Epithelial cell of proximal tubule (primary cell): ENCODE measurements at regions not wholly inside any gene's neighbourhood (a gene's known extent, or its start where the extent isn't known, plus 50 kb on each side); places are given as distances from the start of the nearest gene placed in this dataset.
"Not testable (repeated sequence)": the region's sequence is repeated elsewhere in the genome, so short reads cannot be mapped to it uniquely, and the experiment has no call there.

Source experiments
- DNase-seq: peaks from one replicate; pipeline ENCODE4 v3.0.0-alpha.2; 2011; ENCODE audit warnings: low read depth
- H3K4me3 ChIP-seq: 2 replicates; pipeline ENCODE4 v1.5.1; 2011; ENCODE audit warnings: low read depth, mild to moderate bottlenecking, low read length
- TF ChIP-seq, protein P1 (sequence below): conservative IDR thresholded peaks from 2 replicates; pipeline ENCODE4 v1.5.1; 2012; ENCODE audit warnings: low read depth, mild to moderate bottlenecking, low read length

DNA sequence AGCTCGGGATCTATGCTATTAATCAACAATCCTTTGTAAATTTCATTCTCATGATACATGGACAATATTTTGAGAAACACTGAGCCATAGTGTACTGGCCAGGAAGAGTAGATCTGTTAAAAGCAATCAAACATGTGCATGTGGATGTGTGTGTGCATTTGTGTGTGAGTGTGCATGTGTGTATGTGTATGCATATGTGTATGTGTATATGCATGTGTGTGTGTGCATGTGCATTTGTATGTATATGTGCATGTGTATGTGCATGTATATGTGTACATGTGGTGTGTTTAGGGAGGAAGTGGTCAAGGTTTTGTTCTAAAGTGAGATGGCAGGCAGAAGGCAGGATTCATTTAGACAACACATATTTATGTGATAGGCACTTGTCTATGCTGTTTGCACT is 623.8 kb downstream of the ADCYAP1 start:
- TF ChIP-seq, protein P1, sequence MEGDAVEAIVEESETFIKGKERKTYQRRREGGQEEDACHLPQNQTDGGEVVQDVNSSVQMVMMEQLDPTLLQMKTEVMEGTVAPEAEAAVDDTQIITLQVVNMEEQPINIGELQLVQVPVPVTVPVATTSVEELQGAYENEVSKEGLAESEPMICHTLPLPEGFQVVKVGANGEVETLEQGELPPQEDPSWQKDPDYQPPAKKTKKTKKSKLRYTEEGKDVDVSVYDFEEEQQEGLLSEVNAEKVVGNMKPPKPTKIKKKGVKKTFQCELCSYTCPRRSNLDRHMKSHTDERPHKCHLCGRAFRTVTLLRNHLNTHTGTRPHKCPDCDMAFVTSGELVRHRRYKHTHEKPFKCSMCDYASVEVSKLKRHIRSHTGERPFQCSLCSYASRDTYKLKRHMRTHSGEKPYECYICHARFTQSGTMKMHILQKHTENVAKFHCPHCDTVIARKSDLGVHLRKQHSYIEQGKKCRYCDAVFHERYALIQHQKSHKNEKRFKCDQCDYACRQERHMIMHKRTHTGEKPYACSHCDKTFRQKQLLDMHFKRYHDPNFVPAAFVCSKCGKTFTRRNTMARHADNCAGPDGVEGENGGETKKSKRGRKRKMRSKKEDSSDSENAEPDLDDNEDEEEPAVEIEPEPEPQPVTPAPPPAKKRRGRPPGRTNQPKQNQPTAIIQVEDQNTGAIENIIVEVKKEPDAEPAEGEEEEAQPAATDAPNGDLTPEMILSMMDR: no peak

DNA sequence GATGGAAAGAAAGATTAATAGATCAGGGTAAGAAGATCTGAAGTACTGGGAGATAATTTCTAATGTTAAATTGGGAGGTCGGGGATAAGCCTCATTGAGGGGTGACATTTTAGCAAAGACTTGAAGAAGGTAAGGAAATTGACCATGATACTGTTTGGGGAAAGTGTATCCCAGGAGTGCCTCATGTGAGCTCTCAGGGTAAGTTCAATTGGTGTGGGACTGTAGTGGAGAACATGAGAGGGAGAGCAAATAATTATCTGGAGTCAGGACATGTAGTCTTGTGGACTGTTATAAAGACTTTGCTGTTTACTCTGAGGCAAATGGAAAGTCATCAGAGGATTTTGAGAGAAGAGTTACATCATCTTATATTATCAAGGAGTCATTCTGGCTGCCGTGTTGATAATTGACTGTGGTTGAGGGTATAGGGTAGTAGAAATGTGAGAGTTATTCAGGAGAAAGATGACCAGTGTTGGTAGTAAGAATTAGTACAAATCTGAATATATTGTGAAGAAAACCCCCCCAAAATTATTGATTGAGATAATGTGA is 624.4 kb downstream of the ADCYAP1 start:
- no peak for DNase-seq
- TF ChIP-seq, protein P1: no peak
- no peak overlapping the region for H3K4me3 ChIP-seq

More for the DNA sequence above, 623.8 kb downstream of the ADCYAP1 start:
- DNase-seq: no peak
- no peak overlapping the region for H3K4me3 ChIP-seq

DNA sequence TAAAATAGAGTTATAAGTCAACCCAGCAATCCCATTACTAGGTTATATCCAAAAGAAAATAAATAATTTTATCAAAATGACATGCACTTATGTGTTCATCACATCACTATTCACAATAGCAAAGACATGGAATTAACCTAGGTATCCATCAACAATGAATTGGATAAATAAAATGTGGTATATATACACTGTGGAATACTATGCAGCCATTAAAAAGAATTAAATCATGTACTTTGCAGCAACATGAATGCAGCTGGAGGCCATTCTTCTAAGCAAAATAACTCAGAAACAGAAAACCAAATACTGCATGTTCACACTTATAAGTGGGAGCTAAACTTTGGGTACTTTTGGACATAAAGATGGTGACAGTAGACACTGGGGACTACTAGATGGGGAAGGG is 626.0 kb downstream of the ADCYAP1 start:
- TF ChIP-seq, protein P1: no peak

DNA sequence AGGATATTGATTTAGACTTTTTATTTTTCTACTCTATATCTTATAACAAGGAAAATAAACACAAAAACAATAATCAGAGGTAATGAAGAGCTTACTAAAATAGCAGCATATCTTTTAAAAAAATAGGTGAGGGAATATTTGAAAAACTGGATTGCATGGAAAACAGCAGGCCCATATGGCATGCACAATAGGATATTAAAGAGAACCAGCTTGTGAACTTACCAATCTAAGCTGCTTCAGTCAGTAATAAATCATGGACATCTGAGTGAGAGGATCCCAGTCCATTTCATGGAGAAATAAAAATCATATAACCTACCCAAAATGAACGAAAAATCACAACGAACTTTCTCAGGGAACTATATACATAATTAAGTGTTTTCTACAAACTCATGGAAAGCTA is 634.6 kb downstream of the ADCYAP1 start:
- TF ChIP-seq, protein P1: no peak
- no peak overlapping the region for H3K4me3 ChIP-seq
- DNase-seq: no peak

More for the DNA sequence above, 626.0 kb downstream of the ADCYAP1 start:
- DNase-seq: no peak
- no peak overlapping the region for H3K4me3 ChIP-seq

DNA sequence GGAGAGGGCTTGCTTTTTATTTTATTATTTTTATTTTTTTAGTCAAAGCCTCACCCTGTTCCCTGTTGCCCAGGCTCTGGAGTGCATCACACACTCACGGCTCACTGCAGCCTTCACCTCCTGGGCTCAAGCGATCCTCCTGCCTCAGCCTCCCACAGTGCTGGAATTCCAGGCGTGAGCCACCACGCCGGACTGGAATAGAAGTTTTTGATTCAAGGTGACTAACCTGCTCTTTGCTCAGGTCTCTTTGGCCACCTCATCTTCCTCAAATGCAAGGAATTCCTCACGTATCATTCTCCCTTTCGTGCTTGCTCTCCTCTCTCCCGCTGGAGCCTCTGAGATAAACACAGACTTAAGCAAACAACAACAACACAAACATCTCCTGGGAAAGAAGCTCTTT is 636.8 kb downstream of the ADCYAP1 start:
- DNase-seq: no peak
- TF ChIP-seq, protein P1: no peak
- no peak overlapping the region for H3K4me3 ChIP-seq

DNA sequence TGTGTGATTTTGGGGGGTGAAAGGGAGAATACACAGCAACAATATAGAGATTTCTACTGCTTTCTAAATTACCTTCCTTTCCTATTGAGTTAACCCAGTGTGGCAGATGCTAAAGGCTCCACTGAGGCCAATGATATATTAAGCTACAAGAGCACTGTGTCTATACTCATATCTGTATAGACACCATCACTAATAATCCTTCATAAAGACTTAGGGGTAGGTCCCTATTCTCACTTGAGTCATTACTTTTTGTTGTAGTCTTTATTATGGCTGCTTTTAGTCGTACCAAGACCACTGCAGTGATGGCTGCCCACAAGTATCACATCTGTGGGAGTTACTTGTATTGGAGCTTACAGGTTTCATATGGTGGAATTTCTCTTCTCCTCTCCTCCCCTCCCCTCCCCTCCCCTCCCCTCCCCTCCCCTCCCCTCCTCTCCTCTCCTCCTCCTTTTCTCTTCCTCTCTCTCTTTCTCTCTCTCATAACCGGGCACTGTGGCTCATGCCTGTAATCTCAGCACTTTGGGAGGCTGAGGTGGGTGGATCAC is 637.6 kb downstream of the ADCYAP1 start:
- H3K4me3 ChIP-seq: no peak overlapping the region
- no peak for DNase-seq
- TF ChIP-seq, protein P1: no peak

DNA sequence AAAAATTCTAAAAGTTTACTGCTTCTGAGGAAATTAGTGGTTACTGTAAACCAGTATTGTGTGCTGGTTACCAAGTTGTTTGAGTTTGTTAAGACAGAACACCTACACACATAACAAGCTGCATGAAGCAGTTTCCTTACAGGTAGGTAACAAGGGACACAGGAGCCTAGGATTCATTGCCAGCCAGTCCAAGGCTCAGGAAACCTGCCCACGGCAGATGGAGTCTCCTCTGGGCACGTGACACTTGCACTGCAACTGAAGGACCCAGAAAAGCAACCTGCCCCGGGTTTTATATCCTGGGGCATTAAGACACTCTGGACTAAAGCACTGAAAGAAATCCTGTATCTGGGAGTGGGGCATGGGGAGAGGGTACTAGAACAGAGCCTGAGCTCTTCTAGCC is 639.3 kb downstream of the ADCYAP1 start:
- TF ChIP-seq, protein P1: no peak
- DNase-seq: no peak
- no peak overlapping the region for H3K4me3 ChIP-seq

DNA sequence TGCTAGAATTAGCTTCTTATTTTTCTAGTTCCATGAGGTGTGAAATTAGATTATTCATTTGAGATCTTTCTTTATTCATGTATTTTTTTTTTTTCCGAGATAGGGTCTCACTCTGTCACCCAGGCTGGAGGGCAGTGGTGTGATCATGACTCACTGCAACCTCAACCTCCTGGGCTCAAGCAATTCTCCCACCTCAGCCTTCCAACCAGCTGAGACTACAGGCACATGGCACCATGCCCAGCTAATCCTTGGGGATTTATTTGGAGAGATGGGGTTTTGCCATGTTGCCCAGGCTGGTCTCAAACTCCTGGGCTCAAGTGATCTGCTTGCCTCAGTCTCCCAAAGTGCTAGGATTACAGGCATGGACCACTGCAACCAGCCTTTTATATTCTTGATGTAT is 653.0 kb downstream of the ADCYAP1 start:
- H3K4me3 ChIP-seq, DNase-seq: not testable (repeated sequence)
